SHP77 treated with DMSO at 0.1 percent for 48 hours (cell line): ENCODE measurements at regions not wholly inside any gene's neighbourhood (a gene's known extent, or its start where the extent isn't known, plus 50 kb on each side); places are given as distances from the start of the nearest gene placed in this dataset.
"Not testable (repeated sequence)": the region's sequence is repeated elsewhere in the genome, so short reads cannot be mapped to it uniquely, and the experiment has no call there.

Experiments
- DNase-seq: peaks from one replicate; lab custom pipeline; 2025; lab: John Stamatoyannopoulos, UW

DNA sequence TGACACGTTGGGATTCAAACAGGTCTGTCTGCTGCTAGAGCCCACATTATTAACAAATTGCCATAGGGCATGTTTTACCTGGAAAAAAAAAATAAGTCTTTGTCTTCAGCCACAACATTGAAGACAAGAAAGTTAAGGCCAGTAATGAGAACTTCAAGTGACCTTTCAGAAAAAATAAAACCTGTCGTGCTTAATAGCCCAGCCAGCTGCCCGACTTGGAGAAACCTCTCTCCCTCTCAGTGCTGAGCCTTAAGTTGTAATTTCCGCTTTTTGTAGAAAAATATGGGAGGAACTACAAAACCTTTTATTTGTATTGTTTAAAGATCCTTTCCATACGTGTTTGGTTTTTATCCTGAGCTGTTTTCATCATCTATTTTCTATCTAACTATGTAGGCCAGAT, 454.3 kb upstream of the SLITRK6 start:
- not testable (repeated sequence) for DNase-seq

DNA sequence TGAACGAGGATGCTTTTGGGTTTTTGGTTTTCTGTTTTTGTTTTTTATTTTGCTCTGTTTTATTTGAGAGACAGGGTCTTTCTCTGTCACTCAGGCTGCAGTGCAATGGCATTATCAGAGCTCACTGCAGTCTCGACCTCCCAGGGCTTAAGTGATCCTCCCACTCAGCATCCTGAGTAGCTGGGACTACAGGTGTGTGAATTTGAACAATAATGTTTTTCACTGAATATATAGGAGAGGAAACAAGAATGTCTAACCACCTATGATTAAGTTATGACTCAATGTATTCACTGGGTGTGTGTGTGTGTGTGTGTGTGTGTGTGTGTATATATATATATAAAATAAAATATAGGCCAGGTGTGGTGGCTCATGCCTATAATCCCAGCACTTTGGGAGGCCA, 456.6 kb upstream of the SLITRK6 start:
- not testable (repeated sequence) for DNase-seq

DNA sequence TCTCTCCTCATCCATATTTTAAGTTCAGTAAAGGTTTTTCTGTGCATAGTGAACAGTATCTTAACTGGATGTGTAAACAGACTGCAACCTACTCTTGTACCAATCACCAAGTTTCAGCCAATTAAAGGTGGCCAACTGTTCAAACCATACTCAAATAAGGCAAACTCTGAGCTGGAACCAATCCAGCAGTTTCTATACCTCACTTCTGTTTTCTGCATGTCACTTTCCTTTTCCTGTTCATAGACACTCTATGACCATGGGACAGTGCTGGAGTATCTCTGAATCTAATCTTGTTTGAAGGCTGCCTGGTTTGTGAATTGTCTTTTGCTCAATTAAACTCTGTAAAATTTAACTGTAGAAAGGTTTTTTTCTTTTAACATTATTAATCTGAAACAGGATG, 470.3 kb upstream of the SLITRK6 start:
- DNase-seq, result peak; percentile 50

DNA sequence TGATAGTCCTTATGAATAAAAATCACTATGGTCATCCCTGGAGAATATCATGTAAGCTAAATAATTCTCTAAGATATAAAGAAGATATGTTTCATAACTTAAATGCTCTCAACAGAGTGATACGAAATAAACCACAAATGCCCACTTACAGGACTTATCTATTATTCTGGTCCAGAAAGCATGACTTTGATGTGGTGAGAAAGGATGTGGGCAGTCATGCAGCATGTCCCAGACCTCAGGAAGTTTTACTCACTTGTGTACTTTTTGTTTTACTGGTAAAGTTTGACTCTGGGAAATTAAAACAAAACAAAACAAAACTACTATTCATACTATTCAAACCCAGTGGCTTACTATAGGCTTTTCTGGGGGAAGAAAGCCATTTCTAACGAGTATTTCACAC, 483.2 kb upstream of the SLITRK6 start:
- no peak for DNase-seq

DNA sequence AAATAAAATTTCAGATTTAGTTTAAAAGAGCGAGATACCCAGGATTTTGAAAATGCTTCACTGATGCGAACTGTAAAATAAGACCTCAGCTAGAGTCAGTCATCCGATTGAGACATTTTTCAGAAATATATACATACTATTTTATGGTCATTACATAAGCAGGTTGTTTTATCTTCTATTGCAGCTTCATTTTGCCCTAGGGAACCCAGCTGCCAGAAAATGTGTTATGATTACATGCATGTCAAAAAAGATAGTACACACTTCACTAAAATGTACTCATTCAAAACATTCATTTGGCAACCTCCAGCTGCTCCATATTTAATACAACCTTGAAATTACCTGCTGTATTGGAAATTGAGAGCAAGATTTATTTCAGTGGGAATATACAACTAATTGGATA, 483.8 kb upstream of the SLITRK6 start:
- DNase-seq, result no peak

DNA sequence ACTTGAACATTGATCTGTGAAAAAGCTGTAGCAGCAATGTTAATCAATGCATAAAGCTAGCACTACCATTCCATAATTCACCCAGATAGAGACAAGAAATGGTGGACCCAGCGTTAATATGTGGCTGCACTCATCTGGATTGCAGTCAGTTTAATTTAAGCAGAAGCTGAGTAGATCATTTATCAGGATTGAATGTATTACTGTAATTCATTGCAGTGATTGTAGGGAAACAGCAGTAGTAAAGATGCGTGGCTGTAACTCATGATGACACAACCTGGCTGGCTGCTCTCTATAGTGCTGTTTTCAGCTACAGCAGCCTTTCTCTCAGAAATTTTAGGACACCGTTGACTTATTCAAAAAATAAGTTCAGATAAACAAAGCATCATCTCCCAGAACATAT, 499.5 kb upstream of the SLITRK6 start:
- DNase-seq, result no peak

DNA sequence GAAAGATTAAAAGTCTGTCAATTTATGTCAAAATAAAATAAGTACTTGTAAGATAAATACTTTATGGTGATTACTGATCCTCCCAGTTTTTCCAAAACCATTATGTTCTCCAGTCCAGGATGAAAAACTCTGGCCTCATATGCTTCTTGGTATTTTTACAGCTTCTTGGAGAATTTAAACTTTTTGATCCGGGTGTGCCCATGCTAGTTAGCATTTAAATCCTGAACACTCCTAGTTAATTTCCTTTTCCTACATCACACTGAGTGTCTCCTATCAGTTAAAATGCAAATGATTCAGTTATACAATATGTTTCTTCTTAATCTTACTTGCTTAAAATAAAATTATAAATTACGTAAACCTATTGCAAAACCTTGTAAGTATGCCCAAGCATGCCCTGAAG, 499.9 kb upstream of the SLITRK6 start:
- DNase-seq, result no peak

DNA sequence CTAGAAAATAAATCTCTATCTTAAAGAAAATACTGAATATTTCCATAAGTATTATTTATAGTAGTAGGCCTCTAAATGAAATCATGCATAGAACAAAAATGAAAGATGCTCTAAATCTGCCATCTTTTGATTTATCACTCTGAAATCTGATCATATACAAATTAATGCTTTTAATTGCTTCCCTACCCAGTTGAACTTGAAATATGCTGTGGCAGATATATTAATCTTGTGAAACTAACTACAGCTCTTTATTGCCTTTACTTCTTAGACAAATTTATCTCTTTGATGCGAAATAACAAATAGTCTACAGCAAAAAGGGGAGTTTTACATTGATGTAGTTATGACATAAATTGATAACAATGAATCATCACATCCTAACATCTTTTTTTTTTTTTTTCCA, 510.7 kb upstream of the SLITRK6 start:
- no peak for DNase-seq

DNA sequence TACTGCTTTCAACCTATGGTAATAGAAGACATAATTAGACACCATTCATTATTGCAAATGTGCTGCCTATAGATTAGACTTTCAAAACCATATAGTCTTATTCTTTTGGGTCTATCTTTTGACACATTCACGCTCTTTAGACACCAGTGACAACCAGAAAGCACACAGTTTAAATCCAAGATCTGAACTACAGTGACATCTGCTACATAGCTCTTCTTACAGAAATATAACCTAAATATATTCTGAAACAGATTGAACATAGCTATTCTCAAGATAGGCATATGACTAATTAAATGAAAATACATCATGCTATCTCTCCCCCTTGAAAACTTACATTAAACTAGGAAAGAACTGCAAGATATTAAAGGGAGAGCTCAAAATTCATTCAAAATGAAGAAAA, 514.2 kb upstream of the SLITRK6 start:
- DNase-seq, result no peak

DNA sequence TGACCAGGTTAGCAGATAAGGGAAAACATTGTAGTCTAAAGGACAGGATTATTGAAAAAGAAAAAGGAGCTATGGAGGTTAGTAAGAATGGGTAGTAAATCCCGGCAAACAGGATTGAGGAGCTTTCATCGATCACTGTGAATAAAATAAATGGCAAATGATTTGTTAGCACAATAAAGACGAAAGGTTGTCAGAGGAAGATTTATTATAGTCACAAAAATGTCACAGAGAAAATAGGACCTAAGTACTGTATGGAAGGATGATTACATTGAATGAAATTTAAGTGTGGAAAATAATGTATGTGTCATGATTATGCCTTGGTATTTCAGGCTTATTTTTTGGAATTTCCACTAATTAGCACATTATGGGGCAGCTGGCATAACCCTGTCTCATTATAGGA, 519.2 kb upstream of the SLITRK6 start:
- DNase-seq, result no peak

DNA sequence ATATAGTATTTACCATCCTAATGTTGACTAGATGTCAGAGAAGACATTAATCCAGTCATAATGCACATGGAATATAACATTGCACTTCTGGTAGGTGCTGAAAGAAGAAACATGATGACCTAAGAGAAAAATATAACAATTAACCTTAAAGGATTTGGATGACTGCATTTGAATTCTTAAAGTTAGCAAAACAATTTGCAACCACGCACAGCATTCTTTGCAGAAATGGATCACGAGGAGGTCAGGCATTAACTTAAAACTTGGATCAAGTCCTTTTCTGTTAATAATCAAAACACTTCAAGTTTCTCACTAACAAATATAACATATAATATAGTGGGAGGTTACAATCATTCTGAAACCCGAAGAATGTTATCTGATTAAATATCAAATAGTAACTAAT, 525.0 kb upstream of the SLITRK6 start:
- DNase-seq, result no peak

DNA sequence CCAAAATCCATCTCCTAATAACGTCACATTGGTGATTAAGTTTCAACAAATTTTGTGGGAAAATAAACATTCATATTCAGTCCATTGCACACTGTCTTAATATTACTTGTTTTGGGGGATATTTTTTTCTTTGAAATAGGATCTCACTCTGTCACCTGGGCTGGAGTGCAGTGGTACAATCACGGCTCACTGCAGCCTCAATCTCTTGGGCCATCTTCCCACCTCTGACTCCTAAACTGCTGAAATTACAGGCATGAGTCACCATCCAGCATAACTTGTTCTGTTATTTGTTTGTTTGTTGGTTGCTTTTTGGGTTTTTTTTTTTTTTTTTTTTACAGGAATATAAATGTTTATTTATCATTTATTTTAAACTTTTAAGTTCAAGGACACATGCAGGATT, 556.1 kb upstream of the SLITRK6 start:
- DNase-seq, result no peak

DNA sequence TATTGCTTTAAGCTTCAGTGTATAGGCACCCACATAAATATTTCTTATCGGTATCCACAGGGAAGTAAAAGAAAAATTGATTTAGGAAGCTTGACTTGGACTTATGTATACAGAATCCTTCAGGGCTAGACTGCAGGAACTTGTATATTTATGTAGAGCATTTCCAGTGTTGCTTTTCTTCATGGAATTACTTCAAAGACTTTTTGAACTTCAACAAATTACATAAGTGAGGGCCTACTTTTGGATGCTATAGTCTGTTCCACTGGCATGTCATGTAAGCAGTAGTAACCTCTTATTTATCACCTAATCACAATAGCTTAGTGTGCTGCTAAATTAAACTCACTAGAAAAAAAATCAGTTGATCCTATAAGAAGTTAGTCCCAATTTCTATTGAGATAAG, 557.9 kb upstream of the SLITRK6 start:
- DNase-seq, result no peak

DNA sequence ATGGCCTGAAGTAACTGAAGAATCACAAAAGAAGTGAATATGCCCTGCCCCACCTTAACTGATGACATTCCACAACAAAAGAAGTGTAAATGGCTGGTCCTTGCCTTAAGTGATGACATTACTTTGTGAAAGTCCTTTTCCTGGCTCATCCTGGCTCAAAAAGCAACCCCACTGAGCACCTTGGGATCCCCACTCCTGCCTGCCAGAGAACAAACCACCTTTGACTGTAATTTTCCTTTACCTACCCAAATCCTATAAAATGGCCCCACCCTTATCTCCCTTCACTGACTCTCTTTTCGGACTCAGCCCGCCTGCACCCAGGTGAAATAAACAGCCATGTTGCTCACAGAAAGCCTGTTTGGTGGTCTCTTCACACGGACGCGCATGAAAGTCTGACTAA, 564.5 kb upstream of the SLITRK6 start:
- DNase-seq, result not testable (repeated sequence)

DNA sequence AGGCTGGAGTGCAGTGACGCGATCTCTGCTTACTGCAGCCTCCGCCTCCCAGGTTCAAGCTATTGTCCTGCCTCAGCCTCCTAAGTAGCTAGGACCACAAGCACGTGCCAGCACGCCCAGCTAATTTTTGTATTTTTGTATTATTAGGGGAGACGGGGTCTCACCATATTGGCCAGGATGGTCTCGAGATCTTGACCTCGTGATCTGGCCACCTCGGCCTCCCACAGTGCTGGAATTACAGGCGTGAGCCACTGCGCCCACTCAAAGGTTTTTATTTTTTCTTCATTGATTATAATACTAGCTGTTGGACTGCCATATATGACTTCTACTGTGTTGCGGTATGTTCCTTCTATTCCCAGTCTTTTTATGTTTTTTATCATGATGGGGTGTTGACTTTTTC, 569.7 kb upstream of the SLITRK6 start:
- DNase-seq, result no peak

DNA sequence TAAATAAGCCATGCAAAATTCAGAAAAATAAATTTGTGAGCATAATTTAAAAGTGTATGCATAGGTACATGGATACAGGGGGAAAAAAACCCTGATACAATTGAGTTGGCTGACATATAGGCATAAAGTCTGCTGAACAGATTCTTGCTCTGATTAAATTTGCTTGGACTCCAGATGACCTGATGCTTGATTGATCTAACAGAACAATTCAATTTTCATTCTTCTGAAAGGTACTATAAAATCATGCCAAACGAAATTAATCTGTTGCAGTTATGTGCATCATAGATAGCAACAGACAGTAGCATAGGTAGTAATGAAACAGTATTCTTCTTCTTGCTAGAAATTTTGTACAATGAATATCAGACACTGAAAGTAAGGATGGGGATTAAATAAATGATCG, 578.2 kb upstream of the SLITRK6 start:
- DNase-seq, result no peak

DNA sequence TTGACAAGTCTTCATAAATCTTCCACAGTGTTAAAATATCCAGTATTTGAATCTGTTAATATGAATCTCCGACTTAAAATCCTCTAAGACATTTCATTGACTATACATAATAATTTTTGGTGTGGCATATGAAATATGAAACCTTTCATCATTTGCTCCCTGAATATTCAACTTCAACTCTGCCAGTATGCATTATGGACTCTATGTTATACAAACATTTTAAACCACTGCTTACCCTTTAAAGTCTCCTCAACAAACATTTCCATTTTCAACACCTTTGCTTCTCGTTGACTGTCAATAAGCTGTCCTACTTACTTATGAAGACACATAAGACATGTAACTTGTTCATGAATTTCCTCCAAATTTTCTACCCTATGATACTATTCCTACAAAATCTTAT, 579.4 kb upstream of the SLITRK6 start:
- no peak for DNase-seq

DNA sequence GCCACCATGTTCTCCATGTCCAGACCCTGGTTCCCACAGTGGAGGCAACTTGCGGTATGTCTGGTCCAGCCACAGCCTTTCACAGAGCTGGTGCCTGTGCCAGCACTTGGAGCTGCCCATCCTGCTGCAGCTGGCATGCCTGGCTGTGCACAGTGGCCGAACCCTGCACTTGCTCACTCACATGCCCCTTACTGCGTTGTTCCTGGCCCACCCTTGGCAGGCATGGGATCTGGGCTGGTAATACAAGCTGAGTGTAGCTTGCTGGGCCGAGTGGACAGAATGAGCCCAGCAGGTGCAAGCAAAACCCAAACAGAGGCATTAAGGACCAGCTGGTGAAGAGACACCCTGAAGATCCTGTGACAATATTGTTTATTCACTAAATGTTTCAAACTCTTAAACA, 583.9 kb upstream of the SLITRK6 start:
- peak; percentile 90 for DNase-seq

DNA sequence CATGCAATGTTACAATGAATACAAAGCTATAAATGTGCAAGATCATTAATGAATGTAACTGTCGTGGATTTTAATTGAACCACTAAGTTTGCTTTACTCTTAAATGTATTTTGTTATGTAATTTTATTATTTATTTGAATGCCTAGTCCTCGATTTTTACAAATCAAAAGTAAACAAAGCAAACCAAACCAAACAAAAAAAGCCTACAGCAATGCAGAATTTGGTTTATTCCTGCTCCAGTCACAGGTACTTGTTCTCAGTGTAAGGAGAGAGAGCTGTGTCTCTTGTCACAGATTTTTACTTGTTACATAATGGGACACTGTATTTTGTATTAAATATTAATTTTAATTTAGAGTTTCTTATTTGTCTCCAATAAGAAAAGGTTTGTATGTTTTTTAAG, 584.3 kb upstream of the SLITRK6 start:
- peak; percentile 90 for DNase-seq

DNA sequence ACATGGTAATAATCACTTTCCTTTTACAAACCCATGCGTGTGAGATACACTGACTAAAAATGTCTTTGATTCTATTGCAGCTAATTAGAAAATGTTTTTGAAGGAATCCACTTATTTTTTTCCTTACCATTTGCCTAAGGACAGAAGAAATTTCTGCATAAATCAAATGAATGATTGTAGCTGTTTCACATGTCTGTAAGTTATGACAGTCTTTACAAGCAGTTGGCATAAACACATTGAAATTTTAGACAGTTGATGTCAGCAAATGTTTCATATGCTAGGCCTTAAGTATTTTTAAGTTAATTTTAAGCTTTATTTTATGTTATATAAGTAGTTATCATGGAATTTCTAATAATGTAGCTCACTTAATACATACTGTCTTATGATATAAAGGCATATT, 598.4 kb upstream of the SLITRK6 start:
- no peak for DNase-seq

DNA sequence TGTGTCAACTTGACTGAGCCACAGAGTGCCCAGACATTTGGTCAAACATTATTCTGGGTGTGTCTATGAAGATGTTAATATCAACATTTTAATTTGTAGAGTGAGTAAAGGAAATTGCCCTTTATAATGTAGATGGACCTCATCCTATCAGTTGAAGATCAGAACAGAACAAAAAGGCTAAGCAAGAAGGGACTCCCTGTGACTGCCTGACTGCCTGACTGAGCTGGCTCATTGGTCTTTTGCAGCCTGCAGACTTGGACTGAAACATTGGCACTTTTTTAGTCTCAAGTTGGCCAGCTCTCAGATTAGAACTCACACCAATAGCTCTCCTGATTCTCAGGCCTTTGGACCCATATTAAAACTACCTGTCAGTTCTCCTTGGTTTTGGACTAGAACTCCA, 600.4 kb upstream of the SLITRK6 start:
- DNase-seq, result no peak

DNA sequence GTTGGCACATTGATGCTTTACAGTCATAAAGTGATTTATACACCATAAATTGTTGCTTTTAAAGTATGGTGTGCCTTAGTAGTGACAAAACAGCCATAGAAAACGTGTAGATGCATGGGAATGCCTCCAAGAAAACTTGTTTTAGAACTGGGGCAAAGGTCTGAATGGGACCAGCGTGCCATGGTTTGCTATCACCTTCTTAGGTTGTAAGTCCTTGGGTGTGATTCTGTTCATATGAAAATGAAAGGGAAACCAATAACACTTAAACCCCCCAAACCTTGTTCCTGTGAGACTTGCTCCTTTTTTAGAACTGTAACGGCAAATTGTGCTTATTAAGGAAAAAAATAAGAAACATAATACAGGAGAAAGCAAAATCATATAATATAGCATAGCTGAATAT, 603.3 kb upstream of the SLITRK6 start:
- no peak for DNase-seq

DNA sequence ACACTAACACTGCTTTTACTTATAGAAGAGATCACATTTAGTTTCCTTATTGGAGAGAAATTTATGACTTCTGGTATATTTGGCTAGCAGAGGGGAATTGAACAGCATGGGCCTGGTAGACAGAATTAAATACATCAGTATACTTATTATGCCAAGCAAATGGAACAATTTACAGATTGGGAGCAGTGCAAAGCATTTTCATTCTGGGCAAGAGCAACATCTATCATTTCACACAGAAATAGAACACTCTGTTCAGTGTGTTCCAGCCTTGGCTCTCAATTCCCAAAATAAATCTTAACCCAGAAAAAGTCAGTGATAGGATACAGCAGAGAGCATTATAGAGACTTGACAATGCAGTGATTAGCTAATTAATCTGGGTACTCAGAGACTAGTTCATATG, 604.0 kb upstream of the SLITRK6 start:
- DNase-seq, result no peak

DNA sequence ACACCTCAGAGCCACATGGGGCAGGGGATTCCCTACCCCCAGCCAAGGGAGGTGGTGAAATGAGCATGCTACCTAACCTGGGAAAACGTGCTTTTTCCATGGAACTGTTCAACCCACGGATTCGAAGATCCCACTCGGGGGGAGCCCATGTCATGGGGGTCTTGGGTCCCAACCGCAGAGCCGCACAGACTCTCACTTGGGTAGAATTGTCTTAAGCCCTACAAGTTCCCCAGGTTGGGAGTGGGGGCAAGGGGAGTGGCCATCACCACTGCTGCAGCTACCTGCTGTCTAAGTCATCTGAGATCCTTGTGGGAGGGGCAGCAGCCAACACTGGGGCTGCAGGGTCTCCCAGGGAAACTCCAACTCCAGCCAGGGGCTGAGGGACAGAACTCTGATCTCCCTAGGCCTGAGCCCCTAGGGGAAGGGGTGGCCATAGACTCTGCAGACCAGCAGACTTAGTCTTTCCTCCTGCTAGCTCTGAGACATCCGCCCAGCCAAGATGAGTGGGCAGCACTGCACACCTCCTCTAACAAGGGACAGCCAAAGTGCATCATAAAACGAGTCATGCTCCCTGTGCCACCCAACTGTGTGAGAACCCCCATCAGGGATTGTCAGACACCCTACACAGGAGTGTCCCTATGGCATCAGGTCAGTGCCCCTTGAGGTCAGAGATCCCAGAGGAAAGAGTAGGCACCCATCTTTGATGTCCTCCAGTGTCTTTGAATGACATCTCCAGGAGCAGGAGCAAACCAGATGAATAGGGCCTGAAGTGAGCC, 610.4 kb upstream of the SLITRK6 start:
- DNase-seq, result no peak
